Spleen (tissue), 7 donors: ENCODE measurements at regions not wholly inside any gene's neighbourhood (a gene's known extent, or its start where the extent isn't known, plus 50 kb on each side); places are given as distances from the start of the nearest gene placed in this dataset.

Experiments used
- POLR2A ChIP-seq, 3 donors: fragments of 450-650 bp; IDR thresholded peaks; one replicate each; pipeline ENCODE4 v1.5.1; 2017; ENCODE audit warnings: antibody characterized with exemption in 3 of 3, mild to moderate bottlenecking in 1 of 3
- TF ChIP-seq, protein P1 (sequence below), 11 experiments: fragments of 200-600 bp in 7 of 11; fragments of 450-650 bp in 4 of 11; sonication (generic) in 4 of 11; IDR thresholded peaks in 8 of 11; conservative IDR thresholded peaks in 3 of 11; 1 replicate in 7 of 11; 2 replicates in 4 of 11; pipeline versions ENCODE4 v1.4.0 to v1.8.0; 2016 to 2021; ENCODE audit warnings: antibody characterized with exemption in 11 of 11, inconsistent platforms in 4 of 11, mild to moderate bottlenecking in 1 of 11
- donor health status: DM: no; HTN: no; CAD: no; lungs with moderate emphysema.
- donor health status: DM: no; HTN: no; CAD: no.
- donor health status: DM: no; HTN: no; CAD: no.

DNA sequence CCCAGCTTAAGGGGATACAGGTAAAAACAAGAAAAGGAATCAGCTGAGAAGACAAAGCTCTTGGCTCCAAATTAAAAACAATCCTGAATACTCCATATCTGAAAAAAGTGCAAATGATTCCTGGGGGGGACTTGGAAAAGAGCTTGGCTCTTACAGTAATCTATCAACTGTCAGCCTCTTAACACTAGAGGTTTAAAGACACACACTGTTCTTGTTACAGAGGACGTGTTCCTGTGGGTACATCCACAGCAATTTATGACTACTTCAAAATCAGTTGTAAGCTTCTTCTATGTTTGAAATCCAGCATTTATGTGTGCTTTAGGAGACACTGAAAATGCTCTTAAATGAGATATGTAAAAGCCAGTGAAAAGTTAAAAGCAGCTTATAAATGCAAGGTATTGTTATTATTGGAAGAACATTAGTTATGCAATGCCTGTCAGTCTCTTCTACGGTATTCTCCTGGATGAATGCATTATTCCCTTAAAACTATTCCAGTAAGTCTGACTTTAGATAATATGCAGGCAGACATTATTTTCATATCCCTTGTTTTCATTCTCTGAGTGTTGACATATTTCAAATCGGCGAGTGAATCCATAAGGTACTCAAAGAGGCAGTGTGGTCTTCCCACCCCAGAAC lies 408.4 kb upstream of the ADAMTS9 start:
- TF ChIP-seq, protein P1, sequence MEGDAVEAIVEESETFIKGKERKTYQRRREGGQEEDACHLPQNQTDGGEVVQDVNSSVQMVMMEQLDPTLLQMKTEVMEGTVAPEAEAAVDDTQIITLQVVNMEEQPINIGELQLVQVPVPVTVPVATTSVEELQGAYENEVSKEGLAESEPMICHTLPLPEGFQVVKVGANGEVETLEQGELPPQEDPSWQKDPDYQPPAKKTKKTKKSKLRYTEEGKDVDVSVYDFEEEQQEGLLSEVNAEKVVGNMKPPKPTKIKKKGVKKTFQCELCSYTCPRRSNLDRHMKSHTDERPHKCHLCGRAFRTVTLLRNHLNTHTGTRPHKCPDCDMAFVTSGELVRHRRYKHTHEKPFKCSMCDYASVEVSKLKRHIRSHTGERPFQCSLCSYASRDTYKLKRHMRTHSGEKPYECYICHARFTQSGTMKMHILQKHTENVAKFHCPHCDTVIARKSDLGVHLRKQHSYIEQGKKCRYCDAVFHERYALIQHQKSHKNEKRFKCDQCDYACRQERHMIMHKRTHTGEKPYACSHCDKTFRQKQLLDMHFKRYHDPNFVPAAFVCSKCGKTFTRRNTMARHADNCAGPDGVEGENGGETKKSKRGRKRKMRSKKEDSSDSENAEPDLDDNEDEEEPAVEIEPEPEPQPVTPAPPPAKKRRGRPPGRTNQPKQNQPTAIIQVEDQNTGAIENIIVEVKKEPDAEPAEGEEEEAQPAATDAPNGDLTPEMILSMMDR (IDR thresholded peaks at IDR 0.05 in 8 of 11, conservative IDR thresholded peaks at IDR 0.05 in 3 of 11), result no peak
- TF ChIP-seq POLR2A (IDR thresholded peaks at IDR 0.05), result no peak
